ENCODE measurements at regions not wholly inside any gene's neighbourhood (a gene's known extent, or its start where the extent isn't known, plus 50 kb on each side); places are given as distances from the start of the nearest gene placed in this dataset.

GRCh38 chr12:28618171-28618570 is 427.9 kb downstream of the CCDC91 start:
- H3K4me3 ChIP-seq (ENCODE audit: low read length in 2 of 2): no peak overlapping the region
- H3K27me3 ChIP-seq (ENCODE audit: control insufficient read depth in 2 of 2, insufficient read depth in 1 of 2, low read length in 1 of 2): no peaks in the 10 kb centered on the region
- H3K4me1 ChIP-seq (ENCODE audit: control insufficient read depth in 2 of 2, insufficient read depth in 2 of 2, low read length in 2 of 2): no peaks in the 10 kb centered on the region
- WGBS: 91% methylated on average over 1 of the region's 1 CpG
- H3K27ac ChIP-seq (ENCODE audit: low read depth in 1 of 2, low read length in 1 of 2): no peak overlapping the region
- DNase-seq (ENCODE audit: low read depth in 6 of 9, low spot score in 9 of 9): no peak
- H3K36me3 ChIP-seq (ENCODE audit: control insufficient read depth in 2 of 2, insufficient read depth in 2 of 2, low read length in 1 of 2): no peaks in the 10 kb centered on the region
- no peaks in the 10 kb centered on the region for H3K9me3 ChIP-seq (ENCODE audit: control insufficient read depth in 2 of 2, insufficient read depth in 1 of 2, low read length in 1 of 2)

GRCh38 chr12:28618772-28619171 is 428.5 kb downstream of the CCDC91 start:
- DNase-seq (ENCODE audit: low read depth in 6 of 9, low spot score in 9 of 9): no peak
- no peak overlapping the region for H3K27ac ChIP-seq (ENCODE audit: low read depth in 1 of 2, low read length in 1 of 2)
- no peaks in the 10 kb centered on the region for H3K36me3 ChIP-seq (ENCODE audit: control insufficient read depth in 2 of 2, insufficient read depth in 2 of 2, low read length in 1 of 2)
- H3K9me3 ChIP-seq (ENCODE audit: control insufficient read depth in 2 of 2, insufficient read depth in 1 of 2, low read length in 1 of 2): no peaks in the 10 kb centered on the region
- no peak overlapping the region for H3K4me3 ChIP-seq (ENCODE audit: low read length in 2 of 2)
- H3K27me3 ChIP-seq (ENCODE audit: control insufficient read depth in 2 of 2, insufficient read depth in 1 of 2, low read length in 1 of 2): no peaks in the 10 kb centered on the region
- no peaks in the 10 kb centered on the region for H3K4me1 ChIP-seq (ENCODE audit: control insufficient read depth in 2 of 2, insufficient read depth in 2 of 2, low read length in 2 of 2)
- 95% methylated on average over 3 of the region's 3 CpGs for WGBS

- Histone ChIP-seq H3K27ac (ENCODE audit: low read depth in 1 of 2, low read length in 1 of 2) (no peak overlapping the region), H3K27me3 (ENCODE audit: control insufficient read depth in 2 of 2, insufficient read depth in 1 of 2, low read length in 1 of 2) (no peaks in the 10 kb centered on the region), H3K9me3 (ENCODE audit: control insufficient read depth in 2 of 2, insufficient read depth in 1 of 2, low read length in 1 of 2) (no peaks in the 10 kb centered on the region), H3K4me1 (ENCODE audit: control insufficient read depth in 2 of 2, insufficient read depth in 2 of 2, low read length in 2 of 2) (no peaks in the 10 kb centered on the region), H3K36me3 (ENCODE audit: control insufficient read depth in 2 of 2, insufficient read depth in 2 of 2, low read length in 1 of 2) (no peaks in the 10 kb centered on the region), H3K4me3 (ENCODE audit: low read length in 2 of 2) (no peak overlapping the region)
- no peak for DNase-seq (ENCODE audit: low read depth in 6 of 9, low spot score in 9 of 9)
- 86% methylated on average over 3 of the region's 3 CpGs for WGBS
These were observed 430.0 kb downstream of the CCDC91 start for GRCh38 chr12:28620281-28620680.

- DNase-seq (ENCODE audit: low read depth in 6 of 9, low spot score in 9 of 9): no peak
- Histone ChIP-seq H3K27ac (ENCODE audit: low read depth in 1 of 2, low read length in 1 of 2) (no peak overlapping the region), H3K36me3 (ENCODE audit: control insufficient read depth in 2 of 2, insufficient read depth in 2 of 2, low read length in 1 of 2) (no peaks in the 10 kb centered on the region), H3K4me3 (ENCODE audit: low read length in 2 of 2) (no peak overlapping the region), H3K9me3 (ENCODE audit: control insufficient read depth in 2 of 2, insufficient read depth in 1 of 2, low read length in 1 of 2) (no peaks in the 10 kb centered on the region), H3K4me1 (ENCODE audit: control insufficient read depth in 2 of 2, insufficient read depth in 2 of 2, low read length in 2 of 2) (no peaks in the 10 kb centered on the region), H3K27me3 (ENCODE audit: control insufficient read depth in 2 of 2, insufficient read depth in 1 of 2, low read length in 1 of 2) (no peaks in the 10 kb centered on the region)
- WGBS: 98% methylated on average over 3 of the region's 3 CpGs
These were observed 432.1 kb downstream of the CCDC91 start for GRCh38 chr12:28622406-28622805.

GRCh38 chr12:28626504-28626903 is 436.2 kb downstream of the CCDC91 start:
- H3K4me1 ChIP-seq (ENCODE audit: control insufficient read depth in 2 of 2, insufficient read depth in 2 of 2, low read length in 2 of 2): no peaks in the 10 kb centered on the region
- DNase-seq (ENCODE audit: low read depth in 6 of 9, low spot score in 9 of 9): no peak
- 98% methylated on average over 3 of the region's 3 CpGs for WGBS
- H3K27ac ChIP-seq (ENCODE audit: low read depth in 1 of 2, low read length in 1 of 2): no peak overlapping the region
- H3K27me3 ChIP-seq (ENCODE audit: control insufficient read depth in 2 of 2, insufficient read depth in 1 of 2, low read length in 1 of 2): no peaks in the 10 kb centered on the region
- no peak overlapping the region for H3K4me3 ChIP-seq (ENCODE audit: low read length in 2 of 2)
- no peaks in the 10 kb centered on the region for H3K9me3 ChIP-seq (ENCODE audit: control insufficient read depth in 2 of 2, insufficient read depth in 1 of 2, low read length in 1 of 2)
- H3K36me3 ChIP-seq (ENCODE audit: control insufficient read depth in 2 of 2, insufficient read depth in 2 of 2, low read length in 1 of 2): no peaks in the 10 kb centered on the region

GRCh38 chr12:28629691-28630090 is 439.4 kb downstream of the CCDC91 start:
- no peak for DNase-seq (ENCODE audit: low read depth in 6 of 9, low spot score in 9 of 9)
- Histone ChIP-seq H3K4me3 (ENCODE audit: low read length in 2 of 2) (no peak overlapping the region), H3K9me3 (ENCODE audit: control insufficient read depth in 2 of 2, insufficient read depth in 1 of 2, low read length in 1 of 2) (no peaks in the 10 kb centered on the region), H3K27ac (ENCODE audit: low read depth in 1 of 2, low read length in 1 of 2) (no peak overlapping the region), H3K36me3 (ENCODE audit: control insufficient read depth in 2 of 2, insufficient read depth in 2 of 2, low read length in 1 of 2) (no peaks in the 10 kb centered on the region), H3K27me3 (ENCODE audit: control insufficient read depth in 2 of 2, insufficient read depth in 1 of 2, low read length in 1 of 2) (no peaks in the 10 kb centered on the region), H3K4me1 (ENCODE audit: control insufficient read depth in 2 of 2, insufficient read depth in 2 of 2, low read length in 2 of 2) (no peaks in the 10 kb centered on the region)
- 93% methylated on average over 7 of the region's 7 CpGs for WGBS

GRCh38 chr12:28631831-28632230 is 441.6 kb downstream of the CCDC91 start:
- Histone ChIP-seq H3K4me3 (ENCODE audit: low read length in 2 of 2) (no peak overlapping the region), H3K27me3 (ENCODE audit: control insufficient read depth in 2 of 2, insufficient read depth in 1 of 2, low read length in 1 of 2) (no peaks in the 10 kb centered on the region), H3K9me3 (ENCODE audit: control insufficient read depth in 2 of 2, insufficient read depth in 1 of 2, low read length in 1 of 2) (no peaks in the 10 kb centered on the region), H3K36me3 (ENCODE audit: control insufficient read depth in 2 of 2, insufficient read depth in 2 of 2, low read length in 1 of 2) (no peaks in the 10 kb centered on the region), H3K27ac (ENCODE audit: low read depth in 1 of 2, low read length in 1 of 2) (no peak overlapping the region), H3K4me1 (ENCODE audit: control insufficient read depth in 2 of 2, insufficient read depth in 2 of 2, low read length in 2 of 2) (no peaks in the 10 kb centered on the region)
- no peak for DNase-seq (ENCODE audit: low read depth in 6 of 9, low spot score in 9 of 9)
- 94% methylated on average over 7 of the region's 7 CpGs for WGBS

- Histone ChIP-seq H3K27me3 (ENCODE audit: control insufficient read depth in 2 of 2, insufficient read depth in 1 of 2, low read length in 1 of 2) (no peaks in the 10 kb centered on the region), H3K9me3 (ENCODE audit: control insufficient read depth in 2 of 2, insufficient read depth in 1 of 2, low read length in 1 of 2) (no peaks in the 10 kb centered on the region), H3K27ac (ENCODE audit: low read depth in 1 of 2, low read length in 1 of 2) (no peak overlapping the region), H3K4me3 (ENCODE audit: low read length in 2 of 2) (no peak overlapping the region), H3K4me1 (ENCODE audit: control insufficient read depth in 2 of 2, insufficient read depth in 2 of 2, low read length in 2 of 2) (no peaks in the 10 kb centered on the region), H3K36me3 (ENCODE audit: control insufficient read depth in 2 of 2, insufficient read depth in 2 of 2, low read length in 1 of 2) (no peaks in the 10 kb centered on the region)
- 75% methylated on average over 1 of the region's 1 CpG for WGBS
- DNase-seq (ENCODE audit: low read depth in 6 of 9, low spot score in 9 of 9): no peak
These were observed 450.3 kb downstream of the CCDC91 start for GRCh38 chr12:28640519-28640918.

GRCh38 chr12:28645436-28645835 is 455.2 kb downstream of the CCDC91 start:
- Histone ChIP-seq H3K27me3 (ENCODE audit: control insufficient read depth in 2 of 2, insufficient read depth in 1 of 2, low read length in 1 of 2) (no peaks in the 10 kb centered on the region), H3K9me3 (ENCODE audit: control insufficient read depth in 2 of 2, insufficient read depth in 1 of 2, low read length in 1 of 2) (no peaks in the 10 kb centered on the region), H3K36me3 (ENCODE audit: control insufficient read depth in 2 of 2, insufficient read depth in 2 of 2, low read length in 1 of 2) (no peaks in the 10 kb centered on the region), H3K4me3 (ENCODE audit: low read length in 2 of 2) (no peak overlapping the region), H3K27ac (ENCODE audit: low read depth in 1 of 2, low read length in 1 of 2) (no peak overlapping the region), H3K4me1 (ENCODE audit: control insufficient read depth in 2 of 2, insufficient read depth in 2 of 2, low read length in 2 of 2) (no peaks in the 10 kb centered on the region)
- WGBS: 97% methylated on average over 8 of the region's 8 CpGs
- DNase-seq (ENCODE audit: low read depth in 6 of 9, low spot score in 9 of 9): no peak

GRCh38 chr12:28645891-28646290 is 455.6 kb downstream of the CCDC91 start:
- no peak for DNase-seq (ENCODE audit: low read depth in 6 of 9, low spot score in 9 of 9)
- H3K4me1 ChIP-seq (ENCODE audit: control insufficient read depth in 2 of 2, insufficient read depth in 2 of 2, low read length in 2 of 2): no peaks in the 10 kb centered on the region
- WGBS: 98% methylated on average over 13 of the region's 13 CpGs
- no peaks in the 10 kb centered on the region for H3K9me3 ChIP-seq (ENCODE audit: control insufficient read depth in 2 of 2, insufficient read depth in 1 of 2, low read length in 1 of 2)
- no peaks in the 10 kb centered on the region for H3K36me3 ChIP-seq (ENCODE audit: control insufficient read depth in 2 of 2, insufficient read depth in 2 of 2, low read length in 1 of 2)
- H3K27me3 ChIP-seq (ENCODE audit: control insufficient read depth in 2 of 2, insufficient read depth in 1 of 2, low read length in 1 of 2): no peaks in the 10 kb centered on the region
- H3K4me3 ChIP-seq (ENCODE audit: low read length in 2 of 2): no peak overlapping the region
- no peak overlapping the region for H3K27ac ChIP-seq (ENCODE audit: low read depth in 1 of 2, low read length in 1 of 2)

Measured in thymus (tissue), 11 donors.